ENCODE measurements at regions not wholly inside any gene's neighbourhood (a gene's known extent, or its start where the extent isn't known, plus 50 kb on each side); places are given as distances from the start of the nearest gene placed in this dataset.
"Not testable (repeated sequence)": the region's sequence is repeated elsewhere in the genome, so short reads cannot be mapped to it uniquely, and the experiment has no call there.

GRCh38 chr2:198863655-198864054, 594.1 kb downstream of the SATB2 start:
- DNase-seq (ENCODE audit: low read depth) = no peak
- TF ChIP-seq CTCF (IDR thresholded peaks at IDR 0.05; ENCODE audit: insufficient read depth, low read depth, low read length, missing control alignments) = no peak
- H3K4me3 ChIP-seq (ENCODE audit: low read depth, low read length) = no peak overlapping the region

- DNase-seq (ENCODE audit: low read depth) = no peak
- H3K4me3 ChIP-seq (ENCODE audit: low read depth, low read length) = no peak overlapping the region
- TF ChIP-seq CTCF (IDR thresholded peaks at IDR 0.05; ENCODE audit: insufficient read depth, low read depth, low read length, missing control alignments) = no peak
Measured at GRCh38 chr2:198861080-198861479, 596.7 kb downstream of the SATB2 start.

- DNase-seq (ENCODE audit: low read depth) = no peak
- no peak overlapping the region for H3K4me3 ChIP-seq (ENCODE audit: low read depth, low read length)
- no peak for TF ChIP-seq CTCF (IDR thresholded peaks at IDR 0.05; ENCODE audit: insufficient read depth, low read depth, low read length, missing control alignments)
Measured at GRCh38 chr2:198857246-198857645, 600.5 kb downstream of the SATB2 start.

DNA sequence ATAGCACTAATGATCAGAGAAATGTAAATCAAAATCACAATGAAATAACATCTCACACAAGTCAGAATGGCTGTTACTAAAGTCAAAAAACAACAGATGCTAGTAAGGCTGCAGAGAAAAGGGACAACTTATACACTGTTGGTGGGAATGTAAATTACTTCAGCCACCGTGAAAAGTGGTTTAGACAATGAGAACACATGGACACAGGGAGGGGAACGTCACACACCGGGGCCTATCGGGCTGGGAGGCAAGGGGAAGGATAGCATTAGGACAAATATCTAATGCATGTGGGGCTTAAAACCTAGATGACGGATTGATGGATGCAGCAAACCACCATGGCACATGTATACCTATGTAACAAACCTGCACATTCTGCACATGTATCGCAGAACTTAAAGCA, 602.0 kb downstream of the SATB2 start:
- not testable (repeated sequence) for DNase-seq (ENCODE audit: low read depth); H3K4me3 ChIP-seq (ENCODE audit: low read depth, low read length)

DNA sequence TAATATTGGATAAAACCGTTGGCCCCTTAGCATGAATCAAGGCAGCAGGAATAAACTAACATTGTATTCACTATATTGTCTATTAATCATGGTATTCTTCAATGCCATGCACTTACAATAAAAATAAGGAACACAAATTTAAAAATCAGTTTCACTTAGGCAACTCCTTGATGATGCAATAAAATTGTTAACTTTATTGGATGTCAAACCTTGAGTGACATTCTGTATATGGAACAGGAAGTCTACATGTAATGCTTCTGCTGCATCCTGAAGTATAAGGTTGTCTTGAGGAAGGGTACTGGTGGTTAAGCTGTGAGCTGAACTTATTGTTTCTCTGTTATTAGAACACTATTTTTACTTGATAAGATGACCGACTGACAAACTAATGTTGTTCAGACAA, 605.5 kb downstream of the SATB2 start:
- TF ChIP-seq CTCF (IDR thresholded peaks at IDR 0.05; ENCODE audit: insufficient read depth, low read depth, low read length, missing control alignments) = no peak
- DNase-seq (ENCODE audit: low read depth) = no peak
- no peak overlapping the region for H3K4me3 ChIP-seq (ENCODE audit: low read depth, low read length)

DNA sequence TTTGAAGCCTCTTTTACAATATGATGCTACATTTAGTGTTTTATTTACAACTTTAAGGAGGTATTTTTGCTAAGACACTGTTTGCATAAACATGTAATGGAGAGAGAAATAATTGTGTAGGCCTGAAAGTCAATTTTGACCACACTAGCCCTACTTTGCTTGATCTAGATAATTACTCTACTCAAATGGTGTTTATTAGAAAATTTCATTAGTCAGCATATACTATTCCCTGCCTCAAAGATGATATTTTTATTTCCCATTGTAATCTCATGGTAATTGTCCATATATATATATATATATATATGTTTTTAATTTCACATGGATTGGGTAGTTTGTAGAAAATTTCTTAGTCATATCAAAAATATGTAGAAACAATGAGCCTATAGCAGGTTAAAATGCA, 632.2 kb downstream of the SATB2 start:
- no peak for DNase-seq (ENCODE audit: low read depth)
- TF ChIP-seq CTCF (IDR thresholded peaks at IDR 0.05; ENCODE audit: insufficient read depth, low read depth, low read length, missing control alignments) = no peak
- no peak overlapping the region for H3K4me3 ChIP-seq (ENCODE audit: low read depth, low read length)

DNA sequence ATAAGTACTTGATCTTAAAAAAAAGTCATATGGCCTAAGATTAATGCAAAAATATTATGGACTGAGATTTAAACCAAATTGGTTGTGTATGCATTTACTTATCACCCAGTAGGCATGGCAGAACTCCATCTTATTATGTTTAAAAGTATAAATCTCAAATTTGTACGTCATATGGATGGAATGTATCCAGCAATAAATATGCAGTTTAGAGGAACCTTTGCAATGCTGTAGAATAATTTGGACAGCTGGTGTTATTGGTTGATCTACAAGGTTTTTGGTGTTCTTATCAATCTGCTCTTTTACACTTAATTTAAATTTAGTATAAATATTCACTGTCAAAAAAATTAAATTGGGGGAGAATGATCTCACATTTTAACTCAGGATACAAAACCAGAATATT, 640.2 kb downstream of the SATB2 start:
- no peak for TF ChIP-seq CTCF (IDR thresholded peaks at IDR 0.05; ENCODE audit: insufficient read depth, low read depth, low read length, missing control alignments)
- DNase-seq (ENCODE audit: low read depth) = no peak
- H3K4me3 ChIP-seq (ENCODE audit: low read depth, low read length) = no peak overlapping the region

DNA sequence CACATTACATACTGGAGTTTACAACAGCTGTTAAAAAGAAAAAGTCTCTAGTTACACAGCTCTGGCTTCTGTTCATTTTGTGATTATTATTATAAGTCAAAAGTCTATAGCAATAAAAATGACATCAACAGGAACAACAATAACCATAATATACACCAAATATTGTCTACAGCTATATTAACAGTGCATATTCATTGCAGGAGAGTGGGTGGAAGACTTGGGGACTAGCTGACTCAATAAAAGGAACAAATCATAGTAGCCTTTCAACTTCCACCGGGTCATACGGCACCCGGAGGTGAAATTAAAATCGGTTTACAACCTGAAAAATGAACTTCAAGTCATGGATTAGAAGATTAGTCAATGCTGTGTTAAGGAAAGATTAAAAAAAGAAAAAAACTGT, 642.1 kb downstream of the SATB2 start:
- no peak for DNase-seq (ENCODE audit: low read depth)
- H3K4me3 ChIP-seq (ENCODE audit: low read depth, low read length) = no peak overlapping the region
- TF ChIP-seq CTCF (IDR thresholded peaks at IDR 0.05; ENCODE audit: insufficient read depth, low read depth, low read length, missing control alignments) = no peak

All from GM12865 (cell line).